ENCODE measurements at regions not wholly inside any gene's neighbourhood (a gene's known extent, or its start where the extent isn't known, plus 50 kb on each side); places are given as distances from the start of the nearest gene placed in this dataset.
"Not testable (repeated sequence)": the region's sequence is repeated elsewhere in the genome, so short reads cannot be mapped to it uniquely, and the experiment has no call there.

DNA sequence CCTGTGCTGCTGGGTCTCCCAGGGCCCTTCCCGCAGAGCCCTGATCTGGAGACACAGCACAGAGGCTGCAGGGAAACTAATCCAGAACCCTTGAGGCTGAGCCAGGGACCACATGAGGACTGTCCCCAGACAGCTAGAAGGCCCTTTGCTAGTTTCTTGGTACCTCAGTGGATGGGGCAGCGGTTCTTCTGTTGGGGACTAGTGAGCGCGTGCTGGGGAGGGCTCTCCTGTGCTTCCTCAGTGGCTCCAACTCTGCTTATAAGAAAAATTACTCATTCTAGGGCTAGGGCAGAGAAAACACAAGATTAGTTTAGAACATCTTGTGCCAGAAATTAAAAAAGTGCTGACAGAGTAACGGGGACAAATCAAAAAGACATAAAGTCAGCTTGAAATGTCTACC is 116.5 kb upstream of the CTSV start:
- TF ChIP-seq CTCF (IDR thresholded peaks at IDR 0.05; ENCODE audit: low read length); EZH2 (IDR thresholded peaks at IDR 0.05; ENCODE audit: borderline replicate concordance, low read length): not testable (repeated sequence)
